ENCODE measurements at regions not wholly inside any gene's neighbourhood (a gene's known extent, or its start where the extent isn't known, plus 50 kb on each side); places are given as distances from the start of the nearest gene placed in this dataset.

DNA sequence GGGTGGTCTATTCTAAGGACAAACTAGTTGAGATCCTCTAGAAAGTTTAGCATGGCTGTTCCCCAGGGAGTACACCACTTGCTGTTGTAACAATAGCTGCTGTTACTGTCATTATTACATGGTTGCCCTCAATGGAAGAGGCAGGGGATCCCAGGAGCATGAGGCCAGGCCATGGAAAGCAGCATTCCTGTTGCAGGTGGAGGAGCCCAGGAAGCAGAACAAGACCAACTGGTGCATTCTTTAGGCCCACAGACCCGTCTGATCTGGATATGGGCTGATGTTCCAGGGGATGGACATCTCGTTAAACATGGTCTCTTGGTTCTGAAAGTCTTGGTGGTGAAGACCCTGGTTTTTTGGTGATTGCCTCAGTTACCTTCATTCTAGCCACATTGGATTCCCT lies 109.2 kb upstream of the WSCD2 start:
- Histone ChIP-seq H3K36me3 (no peaks in the 10 kb centered on the region), H3K27me3 (peaks cover 7% of the 10 kb centered on the region), H3K9me3 (no peaks in the 10 kb centered on the region), H3K4me3 (ENCODE audit: low read depth in 1 of 2, low read length in 1 of 2) (no peak overlapping the region), H3K4me1 (ENCODE audit: control insufficient read depth in 1 of 2, insufficient read depth in 1 of 2, low read depth in 1 of 2, low read length in 1 of 2) (no peaks in the 10 kb centered on the region), H3K27ac (no peak overlapping the region)
- no peak for TF ChIP-seq CTCF (IDR thresholded peaks at IDR 0.05)

DNA sequence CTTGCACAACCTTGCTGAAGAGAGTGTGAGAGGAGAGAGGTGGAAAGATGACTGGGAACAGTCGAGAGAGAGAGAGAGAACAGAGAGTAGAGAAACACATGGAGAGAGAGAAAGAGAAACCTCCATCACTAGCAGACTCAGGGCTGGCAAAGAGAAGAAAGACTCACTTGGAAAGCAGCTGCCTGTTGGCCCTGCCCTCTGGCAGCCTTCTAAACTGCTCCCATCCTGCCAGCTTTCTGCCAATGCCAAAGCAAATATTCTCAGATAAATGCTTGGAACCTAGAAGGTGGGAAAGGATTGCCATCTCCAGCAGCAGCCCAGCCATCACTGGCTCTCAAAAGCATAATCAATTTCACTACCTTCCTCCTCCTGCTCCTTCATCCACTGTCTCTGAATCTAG lies 107.9 kb upstream of the WSCD2 start:
- Histone ChIP-seq H3K36me3 (no peaks in the 10 kb centered on the region), H3K4me1 (ENCODE audit: control insufficient read depth in 1 of 2, insufficient read depth in 1 of 2, low read depth in 1 of 2, low read length in 1 of 2) (no peaks in the 10 kb centered on the region), H3K4me3 (ENCODE audit: low read depth in 1 of 2, low read length in 1 of 2) (no peak overlapping the region), H3K9me3 (no peaks in the 10 kb centered on the region), H3K27me3 (peaks cover 16% of the 10 kb centered on the region), H3K27ac (no peak overlapping the region)
- TF ChIP-seq CTCF (IDR thresholded peaks at IDR 0.05): no peak

DNA sequence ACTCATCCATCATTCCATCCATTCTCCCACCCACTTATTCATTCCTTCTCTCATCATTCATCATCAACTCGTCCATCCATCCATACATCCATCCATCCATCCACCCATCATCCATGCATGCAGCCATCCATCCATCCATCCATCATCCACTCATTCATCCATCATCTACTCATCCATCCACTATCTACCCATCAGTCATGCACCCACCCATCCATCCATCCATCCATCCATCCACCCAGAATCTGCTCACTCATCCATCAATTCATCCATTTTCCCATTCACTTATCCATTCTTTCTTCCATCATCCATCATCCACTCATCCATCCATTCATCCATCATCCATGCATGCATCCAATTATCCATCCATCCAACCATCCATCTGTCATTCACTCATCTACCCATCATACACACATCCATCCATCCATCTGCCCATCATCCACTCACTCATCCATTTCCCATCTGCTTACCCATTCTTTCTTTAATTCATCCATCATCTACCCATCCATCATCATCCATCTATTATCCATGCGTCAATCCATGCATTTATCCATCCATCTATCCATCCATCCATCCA lies 107.1 kb upstream of the WSCD2 start:
- TF ChIP-seq CTCF (IDR thresholded peaks at IDR 0.05): no peak
- Histone ChIP-seq H3K4me3 (ENCODE audit: low read depth in 1 of 2, low read length in 1 of 2) (no peak overlapping the region), H3K27me3 (peaks cover 16% of the 10 kb centered on the region)

DNA sequence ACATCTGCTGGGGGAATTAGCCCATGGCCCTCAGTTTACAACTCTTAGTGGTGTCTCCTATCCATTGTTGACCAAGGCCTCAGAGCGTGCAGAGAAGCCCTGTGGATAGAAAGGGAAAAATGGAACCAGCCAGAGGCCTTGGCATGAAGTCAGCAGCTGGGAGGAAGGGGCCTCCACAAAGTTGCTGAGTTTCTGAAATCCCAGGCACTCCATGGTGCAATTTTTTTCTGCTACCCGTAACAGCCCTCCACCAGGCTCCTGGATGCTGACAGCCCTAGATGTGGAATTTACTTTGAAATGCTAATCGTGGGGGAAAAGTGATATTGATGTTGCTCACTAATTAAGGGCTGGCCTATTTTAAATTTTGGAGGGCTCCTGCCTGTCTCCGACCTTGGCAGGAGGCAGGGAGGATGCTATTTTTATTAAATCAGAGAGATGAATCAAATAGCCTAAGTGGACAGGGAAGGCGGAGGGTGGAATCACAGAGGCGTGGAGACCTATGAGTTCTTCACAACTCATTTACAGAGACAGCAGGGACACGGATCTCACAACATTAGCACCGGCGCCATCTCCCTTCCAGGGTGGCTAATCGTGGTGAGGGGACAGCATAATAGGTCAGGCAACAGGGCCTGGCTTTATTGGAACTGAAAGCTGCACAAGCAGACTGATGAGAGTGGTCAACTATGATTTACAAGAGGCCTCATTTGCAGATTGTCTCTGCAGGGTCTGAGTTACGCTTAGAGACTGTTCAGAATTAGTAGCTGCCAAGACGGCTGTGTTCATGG lies 99.8 kb upstream of the WSCD2 start:
- Histone ChIP-seq H3K9me3 (no peaks in the 10 kb centered on the region), H3K27me3 (peaks cover 38% of the 10 kb centered on the region), H3K4me3 (ENCODE audit: low read depth in 1 of 2, low read length in 1 of 2) (no peak overlapping the region), H3K36me3 (no peaks in the 10 kb centered on the region), H3K27ac (no peak overlapping the region), H3K4me1 (ENCODE audit: control insufficient read depth in 1 of 2, insufficient read depth in 1 of 2, low read depth in 1 of 2, low read length in 1 of 2) (no peaks in the 10 kb centered on the region)
- TF ChIP-seq CTCF (IDR thresholded peaks at IDR 0.05): no peak

More for the DNA sequence above, 107.1 kb upstream of the WSCD2 start:
- Histone ChIP-seq H3K36me3 (no peaks in the 10 kb centered on the region), H3K9me3 (no peaks in the 10 kb centered on the region), H3K4me1 (ENCODE audit: control insufficient read depth in 1 of 2, insufficient read depth in 1 of 2, low read depth in 1 of 2, low read length in 1 of 2) (no peaks in the 10 kb centered on the region), H3K27ac (no peak overlapping the region)

- Histone ChIP-seq H3K27ac (no peak overlapping the region), H3K4me3 (ENCODE audit: low read depth in 1 of 2, low read length in 1 of 2) (no peak overlapping the region), H3K36me3 (no peaks in the 10 kb centered on the region), H3K9me3 (no peaks in the 10 kb centered on the region), H3K4me1 (ENCODE audit: control insufficient read depth in 1 of 2, insufficient read depth in 1 of 2, low read depth in 1 of 2, low read length in 1 of 2) (no peaks in the 10 kb centered on the region), H3K27me3 (peaks cover 29% of the 10 kb centered on the region)
- TF ChIP-seq CTCF (IDR thresholded peaks at IDR 0.05): no peak
Observed at GRCh38 chr12:108033090-108033489, 96.0 kb upstream of the WSCD2 start.
